OCI-LY7 (cell line): ENCODE measurements at regions not wholly inside any gene's neighbourhood (a gene's known extent, or its start where the extent isn't known, plus 50 kb on each side); places are given as distances from the start of the nearest gene placed in this dataset.

Source experiments
- EZH2phosphoT487 ChIP-seq: fragments of 200-600 bp; sonication (generic); IDR thresholded peaks from 2 replicates; pipeline ENCODE4 v1.6.1; 2018; ENCODE audit warnings: low read depth, borderline replicate concordance, mild to moderate bottlenecking, mixed run types, antibody characterized with exemption, low read length, moderate library complexity, mixed read lengths
- TF ChIP-seq, protein P1 (sequence below): fragments of 200-600 bp; sonication (generic); conservative IDR thresholded peaks from 2 replicates; pipeline ENCODE4 v1.5.1; 2014; ENCODE audit warnings: mild to moderate bottlenecking, antibody characterized with exemption, low read length, moderate library complexity, mixed read lengths

DNA sequence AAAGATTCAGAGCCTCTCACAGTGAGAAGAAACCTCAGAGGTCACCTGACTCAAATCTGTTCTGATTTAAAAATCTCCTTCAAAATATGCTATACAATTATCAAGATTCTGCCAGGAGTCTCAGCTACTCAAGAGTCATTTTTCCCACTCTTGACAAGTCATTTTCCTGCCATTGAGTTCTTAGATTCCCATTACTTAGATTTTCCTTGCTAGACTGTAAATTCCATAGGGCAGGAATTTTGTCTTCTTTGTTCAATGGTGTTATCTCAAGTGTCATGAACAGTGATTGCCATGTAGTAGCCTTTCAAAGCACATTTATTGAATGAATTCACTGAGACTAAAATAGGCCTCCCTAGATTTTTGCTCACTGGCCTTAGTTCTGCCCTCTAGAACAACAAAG is 95.9 kb downstream of the PCTP start:
- TF ChIP-seq, protein P1, sequence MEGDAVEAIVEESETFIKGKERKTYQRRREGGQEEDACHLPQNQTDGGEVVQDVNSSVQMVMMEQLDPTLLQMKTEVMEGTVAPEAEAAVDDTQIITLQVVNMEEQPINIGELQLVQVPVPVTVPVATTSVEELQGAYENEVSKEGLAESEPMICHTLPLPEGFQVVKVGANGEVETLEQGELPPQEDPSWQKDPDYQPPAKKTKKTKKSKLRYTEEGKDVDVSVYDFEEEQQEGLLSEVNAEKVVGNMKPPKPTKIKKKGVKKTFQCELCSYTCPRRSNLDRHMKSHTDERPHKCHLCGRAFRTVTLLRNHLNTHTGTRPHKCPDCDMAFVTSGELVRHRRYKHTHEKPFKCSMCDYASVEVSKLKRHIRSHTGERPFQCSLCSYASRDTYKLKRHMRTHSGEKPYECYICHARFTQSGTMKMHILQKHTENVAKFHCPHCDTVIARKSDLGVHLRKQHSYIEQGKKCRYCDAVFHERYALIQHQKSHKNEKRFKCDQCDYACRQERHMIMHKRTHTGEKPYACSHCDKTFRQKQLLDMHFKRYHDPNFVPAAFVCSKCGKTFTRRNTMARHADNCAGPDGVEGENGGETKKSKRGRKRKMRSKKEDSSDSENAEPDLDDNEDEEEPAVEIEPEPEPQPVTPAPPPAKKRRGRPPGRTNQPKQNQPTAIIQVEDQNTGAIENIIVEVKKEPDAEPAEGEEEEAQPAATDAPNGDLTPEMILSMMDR = no peak
- TF ChIP-seq EZH2phosphoT487 = no peak
